ENCODE measurements at regions not wholly inside any gene's neighbourhood (a gene's known extent, or its start where the extent isn't known, plus 50 kb on each side); places are given as distances from the start of the nearest gene placed in this dataset.

GRCh38 chr2:744088-744487, 66.9 kb upstream of the TMEM18 start (continued):
- TF ChIP-seq ZNF548 (tag by site-specific recombination; IDR thresholded peaks at IDR 0.05) (no peak), ZNF747 (tag by site-specific recombination; IDR thresholded peaks at IDR 0.05) (no peak), ZBTB17 (tag by site-specific recombination; IDR thresholded peaks at IDR 0.05) (no peak), BCL6B (tag by site-specific recombination; IDR thresholded peaks at IDR 0.05) (no peak), PRDM2 (tag by site-specific recombination; IDR thresholded peaks at IDR 0.05; ENCODE audit: borderline replicate concordance) (no peak), ZNF202 (tag by site-specific recombination; IDR thresholded peaks at IDR 0.05; ENCODE audit: borderline replicate concordance) (no peak)

GRCh38 chr2:742221-742620, 65.0 kb upstream of the TMEM18 start:
- ChIA-PET POLR2A (no interaction called here), CTCF (no interaction called here)
- Histone ChIP-seq H3K36me3 (ENCODE audit: control insufficient read depth in 2 of 2, insufficient read depth in 1 of 2, low read length in 2 of 2) (no peaks in the 10 kb centered on the region), H3K4me3 (ENCODE audit: low read depth, low read length) (no peak overlapping the region), H3K4me1 (ENCODE audit: control insufficient read depth, insufficient read depth, low read length) (0 out of 2 replicates have a peak, but pooled peaks cover 3% of the 10 kb centered on the region), H3K27ac (ENCODE audit: extremely low read depth, low read depth, low read length) (no peak overlapping the region), H3K9me3 (ENCODE audit: control insufficient read depth, insufficient read depth, low read depth, low read length) (no peaks in the 10 kb centered on the region)
- TF ChIP-seq BCL6B (tag by site-specific recombination; IDR thresholded peaks at IDR 0.05) (no peak), ZNF26 (tag by site-specific recombination; IDR thresholded peaks at IDR 0.05) (no peak)

GRCh38 chr2:741195-741496, 63.9 kb upstream of the TMEM18 start:
- H3K4me3 ChIP-seq (ENCODE audit: low read depth, low read length) = peak overlapping the region; percentile 52
- 0 out of 2 replicates have a peak, but pooled peaks cover 3% of the 10 kb centered on the region for H3K4me1 ChIP-seq (ENCODE audit: control insufficient read depth, insufficient read depth, low read length)
- peak overlapping the region; percentile 18; the same call in 1 of the 2 replicates for H3K27ac ChIP-seq (ENCODE audit: extremely low read depth, low read depth, low read length)
- POLR2A ChIA-PET = no interaction called here
- CTCF ChIA-PET = interaction anchor here (1.3 to 1.5 kb wide), 2 partner anchors 26 to 28 kb away, joined by 6 to 13 read pairs; no protein-coding TSS in a partner anchor
- H3K36me3 ChIP-seq (ENCODE audit: control insufficient read depth in 2 of 2, insufficient read depth in 1 of 2, low read length in 2 of 2) = no peaks in the 10 kb centered on the region
- no peaks in the 10 kb centered on the region for H3K9me3 ChIP-seq (ENCODE audit: control insufficient read depth, insufficient read depth, low read depth, low read length)
- no peak for TF ChIP-seq ZNF677 (tag by site-specific recombination; IDR thresholded peaks at IDR 0.05)
- no peak for TF ChIP-seq ZBTB17 (tag by site-specific recombination; IDR thresholded peaks at IDR 0.05)
- no peak for TF ChIP-seq INSM2 (tag by site-specific recombination; IDR thresholded peaks at IDR 0.05)
- TF ChIP-seq ZNF426 (tag by site-specific recombination; IDR thresholded peaks at IDR 0.05) = no peak
- TF ChIP-seq ZNF660 (tag by site-specific recombination; IDR thresholded peaks at IDR 0.05) = no peak
- TF ChIP-seq ZNF658 (tag by site-specific recombination; IDR thresholded peaks at IDR 0.05) = no peak
- TF ChIP-seq ZBTB8A (tag by site-specific recombination; IDR thresholded peaks at IDR 0.05) = no peak
- no peak for TF ChIP-seq ZNF558 (tag by site-specific recombination; IDR thresholded peaks at IDR 0.05)
- no peak for TF ChIP-seq OSR2 (tag by site-specific recombination; IDR thresholded peaks at IDR 0.05)
- TF ChIP-seq ZNF341 (tag by site-specific recombination; IDR thresholded peaks at IDR 0.05; ENCODE audit: low read depth) = no peak
- TF ChIP-seq ZNF174 (tag by site-specific recombination; IDR thresholded peaks at IDR 0.05) = no peak
- no peak for TF ChIP-seq ZNF221 (tag by site-specific recombination; IDR thresholded peaks at IDR 0.05; ENCODE audit: borderline replicate concordance)
- no peak for TF ChIP-seq ZBTB10 (tag by site-specific recombination; IDR thresholded peaks at IDR 0.05)
